K562 (cell line): ENCODE measurements at regions not wholly inside any gene's neighbourhood (a gene's known extent, or its start where the extent isn't known, plus 50 kb on each side); places are given as distances from the start of the nearest gene placed in this dataset.

ENCODE experiments used
- ARID1B ChIP-seq: fragments of 450-650 bp; IDR thresholded peaks from 2 replicates; pipeline ENCODE4 v1.6.1; 2016; ENCODE audit warnings: antibody characterized with exemption, mild to moderate bottlenecking, inconsistent platforms
- CBX5 ChIP-seq: IDR thresholded peaks from 2 replicates; pipeline ENCODE4 v1.6.1; 2014; ENCODE audit warnings: low read depth, borderline replicate concordance
- CEBPG ChIP-seq, 3 experiments: fragments of 200-800 bp in 1 of 3; sonication (Bioruptor generic) in 1 of 3; sonication (generic) in 1 of 3; formaldehyde crosslinking in 1 of 3; IDR thresholded peaks in 2 of 3; conservative IDR thresholded peaks in 1 of 3; 2 replicates each; pipeline versions ENCODE4 v1.6.1 to v1.8.0; 2016 to 2022; ENCODE audit warnings: missing compliant biosample characterization in 2 of 3, missing genetic modification characterization in 2 of 3, mild to moderate bottlenecking in 1 of 3, missing genetic modification reagents in 1 of 3
- CREM ChIP-seq: IDR thresholded peaks from 2 replicates; pipeline ENCODE4 v1.6.1; 2014; ENCODE audit warnings: antibody characterized with exemption, low read depth
- FOSL1 ChIP-seq: fragments of 200-800 bp; sonication (Bioruptor generic); conservative IDR thresholded peaks from 2 replicates; pipeline ENCODE4 v1.6.1; 2016; ENCODE audit warnings: missing genetic modification characterization, missing compliant biosample characterization
- FOXJ3 ChIP-seq: sonication (generic); formaldehyde crosslinking; IDR thresholded peaks from 2 replicates; pipeline ENCODE4 v1.4.0; 2020; ENCODE audit warnings: mild to moderate bottlenecking, missing genetic modification reagents
- FOXM1 ChIP-seq, 2 experiments: fragments of 450-650 bp in 1 of 2; sonication (generic) in 1 of 2; formaldehyde crosslinking in 1 of 2; IDR thresholded peaks; 2 replicates each; pipeline versions ENCODE4 v1.6.1 to v1.9.0; 2017 to 2022; ENCODE audit warnings: low read depth in 2 of 2, mild to moderate bottlenecking in 2 of 2, missing genetic modification reagents in 1 of 2, moderate library complexity in 1 of 2
- GTF2A2 ChIP-seq: IDR thresholded peaks from 2 replicates; pipeline ENCODE4 v1.6.1; 2016; ENCODE audit warnings: mild to moderate bottlenecking, missing genetic modification characterization, missing compliant biosample characterization
- HMG20A ChIP-seq: fragments of 450-650 bp; formaldehyde crosslinking; conservative IDR thresholded peaks from 2 replicates; pipeline ENCODE4 v1.4.0; 2020; ENCODE audit warnings: mild to moderate bottlenecking, mixed read lengths
- NR2C2 ChIP-seq, 2 experiments: fragments of 200-800 bp in 1 of 2; sonication (Bioruptor generic) in 1 of 2; sonication (generic) in 1 of 2; formaldehyde crosslinking in 1 of 2; IDR thresholded peaks; 2 replicates each; pipeline versions ENCODE4 v1.6.1 to v1.8.0; 2016 to 2022; ENCODE audit warnings: mild to moderate bottlenecking in 1 of 2, missing compliant biosample characterization in 1 of 2, missing genetic modification characterization in 1 of 2, missing genetic modification reagents in 1 of 2
- POLR2AphosphoS2 ChIP-seq: IDR thresholded peaks from 2 replicates; pipeline ENCODE4 v1.6.1; 2012; ENCODE audit warnings: low read length, improper control_type of control experiment
- RBM34 ChIP-seq: fragments of 200-400 bp; formaldehyde crosslinking; IDR thresholded peaks from 2 replicates; pipeline ENCODE4 v1.6.1; 2018; ENCODE audit warnings: low read length, borderline replicate concordance; ENCODE audit not compliant: insufficient read depth
- SPI1 ChIP-seq: IDR thresholded peaks from 2 replicates; pipeline ENCODE4 v1.6.1; 2011; ENCODE audit warnings: low read depth, low read length, control low read depth, borderline replicate concordance
- TARDBP ChIP-seq: fragments of 450-650 bp; IDR thresholded peaks from 2 replicates; pipeline ENCODE4 v1.6.1; 2016
- ZNF224 ChIP-seq: sonication (generic); formaldehyde crosslinking; IDR thresholded peaks from 2 replicates; pipeline ENCODE4 v1.8.0; 2022; ENCODE audit warnings: mild to moderate bottlenecking, missing genetic modification reagents
- ZNF354B ChIP-seq: fragments of 250-450 bp; sonication (Bioruptor Pico); IDR thresholded peaks from 2 replicates; pipeline ENCODE4 v1.4.0; 2020
- TF ChIP-seq, protein P1 (sequence below): sonication (generic); IDR thresholded peaks from 2 replicates; pipeline ENCODE4 v1.6.1; 2016
- TF ChIP-seq, protein P2 (sequence below): fragments of 450-650 bp; IDR thresholded peaks from 2 replicates; pipeline ENCODE4 v1.6.1; 2017; ENCODE audit warnings: antibody characterized with exemption, mild to moderate bottlenecking
- TF ChIP-seq, protein P3 (sequence below): fragments of 250-450 bp; sonication (Bioruptor Pico); IDR thresholded peaks from 2 replicates; pipeline ENCODE4 v1.4.0; 2020; ENCODE audit warnings: mild to moderate bottlenecking, moderate library complexity
- TF ChIP-seq, protein P4 (sequence below): IDR thresholded peaks from 2 replicates; pipeline ENCODE4 v1.6.1; 2011; ENCODE audit warnings: borderline replicate concordance, low read depth, mild to moderate bottlenecking, moderate library complexity, low read length; ENCODE audit not compliant: insufficient read depth, poor library complexity, severe bottlenecking

DNA sequence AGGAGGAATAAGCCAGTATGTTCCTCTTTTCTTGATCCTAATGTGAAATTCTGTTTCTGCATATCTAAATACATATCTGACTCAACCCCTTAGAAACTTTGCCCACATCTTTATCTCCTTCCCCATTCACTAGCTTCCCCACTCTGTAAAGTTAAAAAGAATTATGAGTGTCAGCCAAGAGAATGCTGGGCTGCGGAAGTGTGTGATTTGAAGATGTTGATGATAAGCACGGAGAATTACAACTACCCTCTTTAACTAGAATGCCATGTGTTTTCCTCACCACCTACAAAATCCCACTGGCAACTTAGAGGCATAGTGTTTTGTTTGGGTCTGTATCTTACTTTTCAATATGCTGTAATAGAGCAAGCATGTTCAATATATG is 490.4 kb upstream of the FANCL start (continued):
- TF ChIP-seq, protein P1, sequence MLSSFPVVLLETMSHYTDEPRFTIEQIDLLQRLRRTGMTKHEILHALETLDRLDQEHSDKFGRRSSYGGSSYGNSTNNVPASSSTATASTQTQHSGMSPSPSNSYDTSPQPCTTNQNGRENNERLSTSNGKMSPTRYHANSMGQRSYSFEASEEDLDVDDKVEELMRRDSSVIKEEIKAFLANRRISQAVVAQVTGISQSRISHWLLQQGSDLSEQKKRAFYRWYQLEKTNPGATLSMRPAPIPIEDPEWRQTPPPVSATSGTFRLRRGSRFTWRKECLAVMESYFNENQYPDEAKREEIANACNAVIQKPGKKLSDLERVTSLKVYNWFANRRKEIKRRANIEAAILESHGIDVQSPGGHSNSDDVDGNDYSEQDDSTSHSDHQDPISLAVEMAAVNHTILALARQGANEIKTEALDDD = peak; percentile 93
- TF ChIP-seq, protein P2, sequence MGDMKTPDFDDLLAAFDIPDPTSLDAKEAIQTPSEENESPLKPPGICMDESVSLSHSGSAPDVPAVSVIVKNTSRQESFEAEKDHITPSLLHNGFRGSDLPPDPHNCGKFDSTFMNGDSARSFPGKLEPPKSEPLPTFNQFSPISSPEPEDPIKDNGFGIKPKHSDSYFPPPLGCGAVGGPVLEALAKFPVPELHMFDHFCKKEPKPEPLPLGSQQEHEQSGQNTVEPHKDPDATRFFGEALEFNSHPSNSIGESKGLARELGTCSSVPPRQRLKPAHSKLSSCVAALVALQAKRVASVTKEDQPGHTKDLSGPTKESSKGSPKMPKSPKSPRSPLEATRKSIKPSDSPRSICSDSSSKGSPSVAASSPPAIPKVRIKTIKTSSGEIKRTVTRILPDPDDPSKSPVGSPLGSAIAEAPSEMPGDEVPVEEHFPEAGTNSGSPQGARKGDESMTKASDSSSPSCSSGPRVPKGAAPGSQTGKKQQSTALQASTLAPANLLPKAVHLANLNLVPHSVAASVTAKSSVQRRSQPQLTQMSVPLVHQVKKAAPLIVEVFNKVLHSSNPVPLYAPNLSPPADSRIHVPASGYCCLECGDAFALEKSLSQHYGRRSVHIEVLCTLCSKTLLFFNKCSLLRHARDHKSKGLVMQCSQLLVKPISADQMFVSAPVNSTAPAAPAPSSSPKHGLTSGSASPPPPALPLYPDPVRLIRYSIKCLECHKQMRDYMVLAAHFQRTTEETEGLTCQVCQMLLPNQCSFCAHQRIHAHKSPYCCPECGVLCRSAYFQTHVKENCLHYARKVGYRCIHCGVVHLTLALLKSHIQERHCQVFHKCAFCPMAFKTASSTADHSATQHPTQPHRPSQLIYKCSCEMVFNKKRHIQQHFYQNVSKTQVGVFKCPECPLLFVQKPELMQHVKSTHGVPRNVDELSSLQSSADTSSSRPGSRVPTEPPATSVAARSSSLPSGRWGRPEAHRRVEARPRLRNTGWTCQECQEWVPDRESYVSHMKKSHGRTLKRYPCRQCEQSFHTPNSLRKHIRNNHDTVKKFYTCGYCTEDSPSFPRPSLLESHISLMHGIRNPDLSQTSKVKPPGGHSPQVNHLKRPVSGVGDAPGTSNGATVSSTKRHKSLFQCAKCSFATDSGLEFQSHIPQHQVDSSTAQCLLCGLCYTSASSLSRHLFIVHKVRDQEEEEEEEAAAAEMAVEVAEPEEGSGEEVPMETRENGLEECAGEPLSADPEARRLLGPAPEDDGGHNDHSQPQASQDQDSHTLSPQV = peak; percentile 85
- TF ChIP-seq ZNF354B (CRISPR knock-in tag) = no peak
- peak; percentile 61; the same call in 1 of the 2 replicates for TF ChIP-seq CREM
- TF ChIP-seq FOXM1 (IDR thresholded peaks at IDR 0.05; ENCODE audit: low read depth) = peak; percentile 77
- no peak for TF ChIP-seq FOXM1 (CRISPR knock-in tag; IDR thresholded peaks at IDR 0.05; ENCODE audit: low read depth)
- no peak for TF ChIP-seq CBX5
- no peak for TF ChIP-seq NR2C2 (CRISPR knock-in tag; IDR thresholded peaks at IDR 0.05)
- 0 out of 2 replicates have a peak, but pooled peaks have one; percentile 7 for TF ChIP-seq NR2C2 (tag; IDR thresholded peaks at IDR 0.05)
- TF ChIP-seq ZNF224 = no peak
- TF ChIP-seq, protein P3, sequence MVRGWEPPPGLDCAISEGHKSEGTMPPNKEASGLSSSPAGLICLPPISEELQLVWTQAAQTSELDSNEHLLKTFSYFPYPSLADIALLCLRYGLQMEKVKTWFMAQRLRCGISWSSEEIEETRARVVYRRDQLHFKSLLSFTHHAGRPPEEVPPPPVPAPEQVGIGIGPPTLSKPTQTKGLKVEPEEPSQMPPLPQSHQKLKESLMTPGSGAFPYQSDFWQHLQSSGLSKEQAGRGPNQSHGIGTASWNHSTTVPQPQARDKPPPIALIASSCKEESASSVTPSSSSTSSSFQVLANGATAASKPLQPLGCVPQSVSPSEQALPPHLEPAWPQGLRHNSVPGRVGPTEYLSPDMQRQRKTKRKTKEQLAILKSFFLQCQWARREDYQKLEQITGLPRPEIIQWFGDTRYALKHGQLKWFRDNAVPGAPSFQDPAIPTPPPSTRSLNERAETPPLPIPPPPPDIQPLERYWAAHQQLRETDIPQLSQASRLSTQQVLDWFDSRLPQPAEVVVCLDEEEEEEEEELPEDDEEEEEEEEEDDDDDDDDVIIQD (CRISPR knock-in tag) = no peak
- no peak for TF ChIP-seq CEBPG (CRISPR knock-in tag; IDR thresholded peaks at IDR 0.05)
- no peak for TF ChIP-seq CEBPG (tag; conservative IDR thresholded peaks at IDR 0.05 in 1 of 2, IDR thresholded peaks at IDR 0.05 in 1 of 2)
- TF ChIP-seq, protein P4, sequence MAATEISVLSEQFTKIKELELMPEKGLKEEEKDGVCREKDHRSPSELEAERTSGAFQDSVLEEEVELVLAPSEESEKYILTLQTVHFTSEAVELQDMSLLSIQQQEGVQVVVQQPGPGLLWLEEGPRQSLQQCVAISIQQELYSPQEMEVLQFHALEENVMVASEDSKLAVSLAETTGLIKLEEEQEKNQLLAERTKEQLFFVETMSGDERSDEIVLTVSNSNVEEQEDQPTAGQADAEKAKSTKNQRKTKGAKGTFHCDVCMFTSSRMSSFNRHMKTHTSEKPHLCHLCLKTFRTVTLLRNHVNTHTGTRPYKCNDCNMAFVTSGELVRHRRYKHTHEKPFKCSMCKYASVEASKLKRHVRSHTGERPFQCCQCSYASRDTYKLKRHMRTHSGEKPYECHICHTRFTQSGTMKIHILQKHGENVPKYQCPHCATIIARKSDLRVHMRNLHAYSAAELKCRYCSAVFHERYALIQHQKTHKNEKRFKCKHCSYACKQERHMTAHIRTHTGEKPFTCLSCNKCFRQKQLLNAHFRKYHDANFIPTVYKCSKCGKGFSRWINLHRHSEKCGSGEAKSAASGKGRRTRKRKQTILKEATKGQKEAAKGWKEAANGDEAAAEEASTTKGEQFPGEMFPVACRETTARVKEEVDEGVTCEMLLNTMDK = no peak
- TF ChIP-seq GTF2A2 (tag) = no peak
- peak; percentile 88 for TF ChIP-seq SPI1
- TF ChIP-seq FOXJ3 (CRISPR knock-in tag) = no peak
- 0 out of 2 replicates have a peak, but pooled peaks have one; percentile 60 for TF ChIP-seq TARDBP
- peak; percentile 88 for TF ChIP-seq FOSL1
- peak; percentile 94 for TF ChIP-seq ARID1B
- TF ChIP-seq POLR2AphosphoS2 = no peak
- TF ChIP-seq HMG20A = no peak
- TF ChIP-seq RBM34 = no peak
